Neutrophil (primary cell): ENCODE measurements at regions not wholly inside any gene's neighbourhood (a gene's known extent, or its start where the extent isn't known, plus 50 kb on each side); places are given as distances from the start of the nearest gene placed in this dataset.

ENCODE experiments used
- H3K27ac ChIP-seq: fragments of 200-600 bp; sonication (generic); 2 replicates; pipeline ENCODE4 v1.5.1; 2016; ENCODE audit warnings: mild to moderate bottlenecking, moderate library complexity
- H3K27me3 ChIP-seq: fragments of 200-600 bp; sonication (generic); 2 replicates; pipeline ENCODE4 v1.6.0; 2016; ENCODE audit warnings: mild to moderate bottlenecking
- H3K36me3 ChIP-seq: fragments of 200-600 bp; sonication (generic); 2 replicates; pipeline ENCODE4 v1.5.1; 2017
- H3K4me1 ChIP-seq, 2 experiments: fragments of 200-600 bp in 1 of 2; sonication (generic) in 1 of 2; 1 replicate in 1 of 2; 2 replicates in 1 of 2; pipeline versions ENCODE4 v1.5.1 to v1.6.1; 2013 to 2016; ENCODE audit warnings: low read depth in 1 of 2, low read length in 1 of 2, mild to moderate bottlenecking in 1 of 2, moderate library complexity in 1 of 2; ENCODE audit not compliant: control insufficient read depth in 1 of 2, insufficient read depth in 1 of 2
- H3K4me3 ChIP-seq, 2 experiments: fragments of 200-600 bp in 1 of 2; sonication (generic) in 1 of 2; 1 replicate in 1 of 2; 2 replicates in 1 of 2; pipeline ENCODE4 v1.5.1; 2013 to 2016; ENCODE audit warnings: low read depth in 1 of 2, low read length in 1 of 2, mild to moderate bottlenecking in 1 of 2, moderate library complexity in 1 of 2
- H3K9me3 ChIP-seq: fragments of 200-600 bp; sonication (generic); 2 replicates; pipeline ENCODE4 v1.5.1; 2016
- TF ChIP-seq, protein P1 (sequence below): fragments of 200-600 bp; sonication (generic); IDR thresholded peaks from 2 replicates; pipeline ENCODE4 v1.5.1; 2016; ENCODE audit warnings: antibody characterized with exemption

- H3K4me1 ChIP-seq = peaks cover 23 to 31% of the 10 kb centered on the region in 2 experiments
- TF ChIP-seq, protein P1, sequence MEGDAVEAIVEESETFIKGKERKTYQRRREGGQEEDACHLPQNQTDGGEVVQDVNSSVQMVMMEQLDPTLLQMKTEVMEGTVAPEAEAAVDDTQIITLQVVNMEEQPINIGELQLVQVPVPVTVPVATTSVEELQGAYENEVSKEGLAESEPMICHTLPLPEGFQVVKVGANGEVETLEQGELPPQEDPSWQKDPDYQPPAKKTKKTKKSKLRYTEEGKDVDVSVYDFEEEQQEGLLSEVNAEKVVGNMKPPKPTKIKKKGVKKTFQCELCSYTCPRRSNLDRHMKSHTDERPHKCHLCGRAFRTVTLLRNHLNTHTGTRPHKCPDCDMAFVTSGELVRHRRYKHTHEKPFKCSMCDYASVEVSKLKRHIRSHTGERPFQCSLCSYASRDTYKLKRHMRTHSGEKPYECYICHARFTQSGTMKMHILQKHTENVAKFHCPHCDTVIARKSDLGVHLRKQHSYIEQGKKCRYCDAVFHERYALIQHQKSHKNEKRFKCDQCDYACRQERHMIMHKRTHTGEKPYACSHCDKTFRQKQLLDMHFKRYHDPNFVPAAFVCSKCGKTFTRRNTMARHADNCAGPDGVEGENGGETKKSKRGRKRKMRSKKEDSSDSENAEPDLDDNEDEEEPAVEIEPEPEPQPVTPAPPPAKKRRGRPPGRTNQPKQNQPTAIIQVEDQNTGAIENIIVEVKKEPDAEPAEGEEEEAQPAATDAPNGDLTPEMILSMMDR = no peak
These were observed 294.3 kb upstream of the SOX4 start for GRCh38 chr6:21299216-21299615.

DNA sequence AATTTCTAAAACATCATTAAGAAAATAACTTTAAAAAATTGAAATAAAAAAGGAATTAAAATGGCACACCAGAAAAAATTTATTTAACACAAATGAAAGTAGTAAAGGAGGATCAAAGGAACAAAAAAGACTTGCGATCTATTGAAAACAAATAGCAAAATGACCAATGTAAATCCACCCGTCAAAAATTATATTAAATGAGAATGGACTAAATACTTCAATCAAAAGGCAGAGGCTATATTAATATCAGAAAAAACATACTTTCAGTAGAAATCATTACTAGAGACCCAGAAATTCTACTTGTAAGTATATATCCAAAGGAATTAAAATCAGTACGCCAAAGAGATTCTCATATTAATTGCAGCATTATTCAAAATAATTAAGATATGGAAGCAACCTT, 293.1 kb upstream of the SOX4 start:
- H3K27me3 ChIP-seq = no peaks in the 10 kb centered on the region
- no peaks in the 10 kb centered on the region for H3K36me3 ChIP-seq
- no peaks in the 10 kb centered on the region for H3K9me3 ChIP-seq
- H3K4me1 ChIP-seq = peaks cover 23 to 32% of the 10 kb centered on the region in 2 experiments
- H3K27ac ChIP-seq = no peak overlapping the region
- TF ChIP-seq, protein P1 = no peak
- H3K4me3 ChIP-seq = no peak overlapping the region

More at GRCh38 chr6:21299216-21299615, 294.3 kb upstream of the SOX4 start:
- Histone ChIP-seq H3K36me3 (no peaks in the 10 kb centered on the region), H3K27me3 (no peaks in the 10 kb centered on the region), H3K4me3 (no peak overlapping the region), H3K27ac (no peak overlapping the region), H3K9me3 (no peaks in the 10 kb centered on the region)

DNA sequence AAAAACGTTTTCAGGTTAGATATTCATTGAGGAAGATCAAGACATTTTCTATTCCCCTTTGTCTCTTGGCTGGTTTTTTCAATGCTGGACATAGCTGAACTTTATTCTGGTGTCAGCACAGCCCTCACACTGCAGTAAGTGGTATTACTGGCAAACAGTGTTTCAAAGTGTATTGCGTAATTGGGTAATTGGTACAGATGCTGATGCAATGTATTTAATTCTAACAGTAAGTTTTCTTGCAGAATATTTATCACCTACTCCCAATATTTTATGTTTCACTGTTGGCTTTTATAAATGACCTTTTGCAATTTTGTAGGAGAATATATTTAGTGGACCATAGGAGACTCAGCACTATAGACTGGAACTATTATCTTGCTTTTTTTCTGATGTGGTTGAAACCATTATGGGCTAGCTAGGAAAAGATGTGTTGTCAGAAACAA, 287.6 kb upstream of the SOX4 start:
- Histone ChIP-seq H3K4me3 (no peak overlapping the region), H3K36me3 (no peaks in the 10 kb centered on the region), H3K9me3 (no peaks in the 10 kb centered on the region), H3K4me1 (peaks cover 6 to 13% of the 10 kb centered on the region in 2 experiments), H3K27me3 (no peaks in the 10 kb centered on the region), H3K27ac (no peak overlapping the region)
- TF ChIP-seq, protein P1 = no peak

DNA sequence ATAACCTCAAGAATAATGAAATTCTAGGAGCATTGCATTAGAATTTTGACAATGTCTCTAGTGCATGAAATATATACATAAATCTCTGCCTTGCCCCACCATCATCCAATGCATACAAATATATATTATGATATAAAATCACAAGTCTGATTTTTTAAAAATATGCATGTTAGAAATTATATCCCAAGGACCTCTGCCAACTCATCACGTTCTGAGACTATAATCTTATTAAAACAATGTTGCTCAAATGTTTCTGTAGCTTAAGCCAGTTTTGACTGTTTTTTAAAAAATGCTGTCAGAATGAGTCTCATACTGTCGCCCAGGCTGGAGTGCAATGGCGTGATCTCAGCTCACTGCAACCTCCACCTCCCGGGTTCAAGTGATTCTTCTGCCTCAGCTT, 287.0 kb upstream of the SOX4 start:
- no peaks in the 10 kb centered on the region for H3K36me3 ChIP-seq
- peaks cover 6 to 13% of the 10 kb centered on the region in 2 experiments for H3K4me1 ChIP-seq

DNA sequence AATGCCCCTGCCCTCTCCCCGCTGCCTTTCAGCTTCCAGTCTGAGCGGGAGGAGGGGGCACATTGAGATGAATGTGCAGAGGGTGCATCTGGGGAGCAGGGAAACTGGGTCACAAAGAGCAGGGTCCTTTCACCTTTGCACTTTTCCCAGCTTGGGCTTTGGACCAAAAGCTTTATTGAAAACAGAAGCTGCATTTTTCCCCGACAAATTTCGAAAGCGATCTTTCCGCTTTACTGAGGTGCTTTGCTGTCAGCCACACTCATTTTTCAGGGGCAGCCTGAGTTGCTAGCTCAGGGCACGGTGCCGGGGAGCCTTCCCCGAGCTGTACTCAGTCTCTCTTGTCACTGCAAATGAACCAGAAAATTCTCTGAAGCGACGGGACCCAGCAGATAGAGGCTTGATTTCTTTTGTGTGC, 283.7 kb upstream of the SOX4 start:
- no peaks in the 10 kb centered on the region for H3K27me3 ChIP-seq
- TF ChIP-seq, protein P1 = no peak
- H3K9me3 ChIP-seq = no peaks in the 10 kb centered on the region
- peaks cover 6 to 13% of the 10 kb centered on the region in 2 experiments for H3K4me1 ChIP-seq
- no peak overlapping the region for H3K4me3 ChIP-seq
- H3K36me3 ChIP-seq = no peaks in the 10 kb centered on the region
- no peak overlapping the region for H3K27ac ChIP-seq

More for the DNA sequence above, 287.0 kb upstream of the SOX4 start:
- TF ChIP-seq, protein P1 = no peak
- H3K9me3 ChIP-seq = no peaks in the 10 kb centered on the region
- H3K4me3 ChIP-seq = no peak overlapping the region
- H3K27me3 ChIP-seq = no peaks in the 10 kb centered on the region
- H3K27ac ChIP-seq = no peak overlapping the region
